HEK293 (cell line): ENCODE measurements at regions not wholly inside any gene's neighbourhood (a gene's known extent, or its start where the extent isn't known, plus 50 kb on each side); places are given as distances from the start of the nearest gene placed in this dataset.

Experiments used
- CTCF ChIA-PET: fragments of 350-600 bp; formaldehyde crosslinking; extraction: SDS; loops from one replicate; lab custom pipeline; 2021; ENCODE audit warnings: antibody characterized with exemption; lab: Yijun Ruan, JAX
- POLR2A ChIA-PET: fragments of 300-600 bp; formaldehyde crosslinking; extraction: SDS; loops from one replicate; lab custom pipeline; 2020; ENCODE audit warnings: antibody characterized with exemption, inconsistent platforms; lab: Yijun Ruan, JAX
- H3K27ac ChIP-seq: fragments of 200-500 bp; sonication (Bioruptor generic); 2 replicates; pipeline ENCODE4 v1.5.1; 2014; ENCODE audit warnings: low read depth, low read length, control low read depth, inconsistent platforms; ENCODE audit errors: extremely low read depth
- H3K36me3 ChIP-seq, 2 experiments: fragments of 200-500 bp in 1 of 2; sonication (Bioruptor generic) in 1 of 2; 1 replicate in 1 of 2; 2 replicates in 1 of 2; pipeline ENCODE4 v1.5.1; 2014 to 2017; ENCODE audit warnings: inconsistent platforms in 2 of 2, low read length in 2 of 2; ENCODE audit not compliant: control insufficient read depth in 2 of 2, insufficient read depth in 1 of 2
- H3K4me1 ChIP-seq: fragments of 200-500 bp; sonication (Bioruptor generic); 2 replicates; pipeline ENCODE4 v1.5.1; 2014; ENCODE audit warnings: mild to moderate bottlenecking, low read length, inconsistent platforms; ENCODE audit not compliant: control insufficient read depth, insufficient read depth
- H3K4me3 ChIP-seq: 2 replicates; pipeline ENCODE4 v1.5.1; 2011; ENCODE audit warnings: low read depth, mild to moderate bottlenecking, control low read depth, low read length, moderate library complexity
- H3K9me3 ChIP-seq: fragments of 200-500 bp; sonication (Bioruptor generic); 2 replicates; pipeline ENCODE4 v1.5.1; 2014; ENCODE audit warnings: low read depth, low read length, inconsistent platforms; ENCODE audit not compliant: control insufficient read depth, insufficient read depth
- GLIS2 ChIP-seq: fragments of 450-650 bp; formaldehyde crosslinking; IDR thresholded peaks from 2 replicates; pipeline ENCODE4 v1.5.1; 2016; ENCODE audit warnings: missing biosample characterization, missing genetic modification characterization
- PRDM1 ChIP-seq: fragments of 450-650 bp; formaldehyde crosslinking; IDR thresholded peaks from 2 replicates; pipeline ENCODE4; 2016; ENCODE audit warnings: missing biosample characterization, missing genetic modification characterization
- PRDM10 ChIP-seq: fragments of 450-650 bp; formaldehyde crosslinking; IDR thresholded peaks from 2 replicates; pipeline ENCODE4 v1.5.1; 2016; ENCODE audit warnings: missing biosample characterization, missing genetic modification characterization
- ZFP41 ChIP-seq: fragments of 450-650 bp; formaldehyde crosslinking; IDR thresholded peaks from 2 replicates; pipeline ENCODE4 v1.5.1; 2016; ENCODE audit warnings: missing biosample characterization, missing genetic modification characterization, borderline replicate concordance
- ZNF148 ChIP-seq: fragments of 450-650 bp; formaldehyde crosslinking; IDR thresholded peaks from 2 replicates; pipeline ENCODE4 v1.5.0; 2017; ENCODE audit warnings: missing biosample characterization, missing genetic modification characterization, borderline replicate concordance
- ZNF658 ChIP-seq: fragments of 450-650 bp; formaldehyde crosslinking; IDR thresholded peaks from 2 replicates; pipeline ENCODE4; 2016; ENCODE audit warnings: missing biosample characterization, missing genetic modification characterization
- TF ChIP-seq, protein P1 (sequence below): fragments of 450-650 bp; formaldehyde crosslinking; conservative IDR thresholded peaks from 2 replicates; pipeline ENCODE4 v1.5.1; 2016; ENCODE audit warnings: low read depth, missing biosample characterization, missing genetic modification characterization

DNA sequence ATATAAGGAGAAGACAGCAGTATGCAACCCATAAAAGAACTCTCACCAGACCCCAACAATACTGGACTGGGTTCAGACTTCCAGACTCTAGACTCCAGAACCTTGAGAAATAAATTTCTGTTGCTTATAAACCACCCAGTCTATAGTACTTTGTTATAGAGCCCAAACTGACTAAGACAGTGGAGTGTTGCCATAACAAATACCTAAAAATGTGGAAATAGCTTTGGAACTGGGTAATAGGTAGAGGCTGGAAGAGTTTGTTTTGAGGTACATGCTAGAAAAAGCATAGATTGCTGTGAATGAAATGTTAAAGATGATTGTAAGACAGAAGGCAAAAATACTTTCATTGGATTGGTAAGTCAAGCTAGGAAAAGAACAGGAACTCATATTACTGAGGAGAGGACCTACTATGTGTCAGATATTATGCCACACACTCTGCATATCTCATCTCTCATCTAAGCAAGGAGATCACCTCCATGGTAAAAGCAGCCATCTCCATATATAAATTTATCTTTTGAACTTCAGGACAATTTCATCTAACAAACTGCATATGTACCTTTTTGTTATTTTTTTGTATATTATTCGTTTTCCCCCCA is 67.4 kb upstream of the FNDC3B start (continued):
- TF ChIP-seq, protein P1, sequence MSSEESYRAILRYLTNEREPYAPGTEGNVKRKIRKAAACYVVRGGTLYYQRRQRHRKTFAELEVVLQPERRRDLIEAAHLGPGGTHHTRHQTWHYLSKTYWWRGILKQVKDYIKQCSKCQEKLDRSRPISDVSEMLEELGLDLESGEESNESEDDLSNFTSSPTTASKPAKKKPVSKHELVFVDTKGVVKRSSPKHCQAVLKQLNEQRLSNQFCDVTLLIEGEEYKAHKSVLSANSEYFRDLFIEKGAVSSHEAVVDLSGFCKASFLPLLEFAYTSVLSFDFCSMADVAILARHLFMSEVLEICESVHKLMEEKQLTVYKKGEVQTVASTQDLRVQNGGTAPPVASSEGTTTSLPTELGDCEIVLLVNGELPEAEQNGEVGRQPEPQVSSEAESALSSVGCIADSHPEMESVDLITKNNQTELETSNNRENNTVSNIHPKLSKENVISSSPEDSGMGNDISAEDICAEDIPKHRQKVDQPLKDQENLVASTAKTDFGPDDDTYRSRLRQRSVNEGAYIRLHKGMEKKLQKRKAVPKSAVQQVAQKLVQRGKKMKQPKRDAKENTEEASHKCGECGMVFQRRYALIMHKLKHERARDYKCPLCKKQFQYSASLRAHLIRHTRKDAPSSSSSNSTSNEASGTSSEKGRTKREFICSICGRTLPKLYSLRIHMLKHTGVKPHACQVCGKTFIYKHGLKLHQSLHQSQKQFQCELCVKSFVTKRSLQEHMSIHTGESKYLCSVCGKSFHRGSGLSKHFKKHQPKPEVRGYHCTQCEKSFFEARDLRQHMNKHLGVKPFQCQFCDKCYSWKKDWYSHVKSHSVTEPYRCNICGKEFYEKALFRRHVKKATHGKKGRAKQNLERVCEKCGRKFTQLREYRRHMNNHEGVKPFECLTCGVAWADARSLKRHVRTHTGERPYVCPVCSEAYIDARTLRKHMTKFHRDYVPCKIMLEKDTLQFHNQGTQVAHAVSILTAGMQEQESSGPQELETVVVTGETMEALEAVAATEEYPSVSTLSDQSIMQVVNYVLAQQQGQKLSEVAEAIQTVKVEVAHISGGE (tag by site-specific recombination) = no peak

DNA sequence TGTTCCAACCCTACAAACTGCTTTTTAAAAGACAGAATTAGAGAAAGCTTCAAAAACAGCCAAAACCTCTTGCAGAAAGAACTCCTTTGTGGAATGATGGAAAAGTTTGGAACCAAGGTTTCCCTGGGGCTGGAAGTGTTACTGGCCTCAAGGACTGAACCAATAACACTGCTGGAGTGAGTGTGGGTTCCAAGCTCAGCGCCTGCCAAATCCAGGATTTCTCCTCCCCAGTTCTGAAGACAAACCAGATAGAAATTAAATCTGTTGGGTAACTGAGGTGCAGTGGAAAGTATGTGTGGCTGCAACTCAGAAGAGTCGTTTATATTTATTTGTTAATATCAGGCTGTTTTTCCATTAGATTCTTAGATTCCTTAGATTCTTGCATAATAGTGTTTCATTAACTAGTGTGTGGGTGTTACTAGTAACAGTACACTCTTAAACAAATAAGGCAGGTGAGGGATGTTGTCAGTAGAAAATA is 66.5 kb upstream of the FNDC3B start:
- Histone ChIP-seq H3K4me1 (no peaks in the 10 kb centered on the region), H3K4me3 (no peak overlapping the region), H3K27ac (no peak overlapping the region), H3K36me3 (no peaks in the 10 kb centered on the region), H3K9me3 (no peaks in the 10 kb centered on the region)
- ChIA-PET POLR2A (no interaction called here), CTCF (no interaction called here)
- 0 out of 2 replicates have a peak, but pooled peaks have one; percentile 45 for TF ChIP-seq PRDM10 (tag by site-specific recombination)
- no peak for TF ChIP-seq GLIS2
- TF ChIP-seq, protein P1 (tag by site-specific recombination) = no peak
- no peak for TF ChIP-seq ZNF148 (tag by site-specific recombination)
- TF ChIP-seq ZNF658 (tag by site-specific recombination) = no peak

GRCh38 chr3:171974986-171975837 is 64.2 kb upstream of the FNDC3B start:
- Histone ChIP-seq H3K4me1 (no peaks in the 10 kb centered on the region), H3K27ac (no peak overlapping the region), H3K36me3 (no peaks in the 10 kb centered on the region), H3K4me3 (no peak overlapping the region)
- peak; percentile 10; the same call in 1 of the 2 replicates for TF ChIP-seq PRDM1 (tag by site-specific recombination)
- TF ChIP-seq ZFP41 (tag by site-specific recombination) = no peak
- TF ChIP-seq, all 188 proteins: peak for 1
- CTCF ChIA-PET = no interaction called here
- no peaks in the 10 kb centered on the region for H3K9me3 ChIP-seq
- POLR2A ChIA-PET = no interaction called here
